Right atrium auricular region (tissue), 2 donors: ENCODE measurements at regions not wholly inside any gene's neighbourhood (a gene's known extent, or its start where the extent isn't known, plus 50 kb on each side); places are given as distances from the start of the nearest gene placed in this dataset.

ENCODE experiments used
- DNase-seq: peaks from one replicate; pipeline ENCODE4 v3.0.0-alpha.2; 2019; ENCODE audit warnings: low spot score
- H3K27ac ChIP-seq, 2 donors: fragments of 200-600 bp; sonication (generic); 1 replicate in 1 of 2; 2 replicates in 1 of 2; pipeline ENCODE4 v1.5.1; 2016 to 2019
- H3K27me3 ChIP-seq, 2 donors: fragments of 200-600 bp; sonication (generic); one replicate each; pipeline versions ENCODE4 v1.5.1 to v1.6.0; 2017 to 2019
- H3K36me3 ChIP-seq: fragments of 200-600 bp; sonication (generic); one replicate; pipeline ENCODE4 v1.5.1; 2016
- H3K4me1 ChIP-seq, 2 donors: fragments of 200-600 bp; sonication (generic); one replicate each; pipeline versions ENCODE4 v1.5.1 to v1.6.0; 2017 to 2019
- H3K4me3 ChIP-seq, 2 donors: fragments of 200-600 bp; sonication (generic); 1 replicate in 1 of 2; 2 replicates in 1 of 2; pipeline ENCODE4 v1.5.1; 2017 to 2019; ENCODE audit warnings: mild to moderate bottlenecking in 1 of 2, moderate library complexity in 1 of 2
- H3K9me3 ChIP-seq, 2 donors: fragments of 200-600 bp; sonication (generic); one replicate each; pipeline ENCODE4 v1.5.1; 2019
- TF ChIP-seq, protein P1 (sequence below), 2 donors: fragments of 200-600 bp; sonication (generic); IDR thresholded peaks; one replicate each; pipeline ENCODE4 v1.5.1; 2019; ENCODE audit warnings: antibody characterized with exemption in 2 of 2

GRCh38 chr13:99800011-99800410 lies 171.6 kb downstream of the ZIC5 start:
- H3K9me3 ChIP-seq = no peaks in the 10 kb centered on the region
- DNase-seq = no peak
- no peak overlapping the region for H3K4me3 ChIP-seq
- no peaks in the 10 kb centered on the region for H3K4me1 ChIP-seq
- TF ChIP-seq, protein P1, sequence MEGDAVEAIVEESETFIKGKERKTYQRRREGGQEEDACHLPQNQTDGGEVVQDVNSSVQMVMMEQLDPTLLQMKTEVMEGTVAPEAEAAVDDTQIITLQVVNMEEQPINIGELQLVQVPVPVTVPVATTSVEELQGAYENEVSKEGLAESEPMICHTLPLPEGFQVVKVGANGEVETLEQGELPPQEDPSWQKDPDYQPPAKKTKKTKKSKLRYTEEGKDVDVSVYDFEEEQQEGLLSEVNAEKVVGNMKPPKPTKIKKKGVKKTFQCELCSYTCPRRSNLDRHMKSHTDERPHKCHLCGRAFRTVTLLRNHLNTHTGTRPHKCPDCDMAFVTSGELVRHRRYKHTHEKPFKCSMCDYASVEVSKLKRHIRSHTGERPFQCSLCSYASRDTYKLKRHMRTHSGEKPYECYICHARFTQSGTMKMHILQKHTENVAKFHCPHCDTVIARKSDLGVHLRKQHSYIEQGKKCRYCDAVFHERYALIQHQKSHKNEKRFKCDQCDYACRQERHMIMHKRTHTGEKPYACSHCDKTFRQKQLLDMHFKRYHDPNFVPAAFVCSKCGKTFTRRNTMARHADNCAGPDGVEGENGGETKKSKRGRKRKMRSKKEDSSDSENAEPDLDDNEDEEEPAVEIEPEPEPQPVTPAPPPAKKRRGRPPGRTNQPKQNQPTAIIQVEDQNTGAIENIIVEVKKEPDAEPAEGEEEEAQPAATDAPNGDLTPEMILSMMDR (IDR thresholded peaks at IDR 0.05) = no peak
- no peak overlapping the region for H3K27ac ChIP-seq
- no peaks in the 10 kb centered on the region for H3K36me3 ChIP-seq
- no peaks in the 10 kb centered on the region for H3K27me3 ChIP-seq

DNA sequence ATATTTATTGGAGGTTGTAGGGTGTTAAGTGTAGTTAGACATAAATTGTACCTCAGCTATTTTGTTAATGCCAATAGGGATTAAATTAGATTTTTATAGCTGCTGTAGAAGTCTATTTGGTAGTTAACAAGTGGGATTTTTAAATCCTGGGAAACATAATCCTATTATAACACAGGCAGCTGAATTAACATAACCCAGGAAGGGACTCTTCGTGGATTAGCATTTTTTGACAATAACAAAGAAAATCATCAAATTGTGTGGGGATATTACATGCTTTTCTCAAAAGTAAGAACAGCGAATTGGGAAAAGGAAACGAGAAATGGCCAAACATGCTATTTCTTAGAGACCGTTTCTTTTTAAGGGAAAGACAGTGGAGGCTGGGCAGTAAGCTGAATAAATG lies 172.8 kb downstream of the ZIC5 start:
- no peaks in the 10 kb centered on the region for H3K36me3 ChIP-seq
- TF ChIP-seq, protein P1 (IDR thresholded peaks at IDR 0.05) = no peak
- H3K4me1 ChIP-seq = no peaks in the 10 kb centered on the region
- H3K27me3 ChIP-seq = no peaks in the 10 kb centered on the region
- H3K27ac ChIP-seq = no peak overlapping the region
- no peak overlapping the region for H3K4me3 ChIP-seq
- H3K9me3 ChIP-seq = no peaks in the 10 kb centered on the region
- no peak for DNase-seq

GRCh38 chr13:99797691-99798090 lies 173.9 kb downstream of the ZIC5 start:
- no peaks in the 10 kb centered on the region for H3K36me3 ChIP-seq
- no peaks in the 10 kb centered on the region for H3K4me1 ChIP-seq
- no peak for DNase-seq
- no peak overlapping the region for H3K4me3 ChIP-seq
- H3K27ac ChIP-seq = no peak overlapping the region
- TF ChIP-seq, protein P1 (IDR thresholded peaks at IDR 0.05) = no peak
- H3K9me3 ChIP-seq = no peaks in the 10 kb centered on the region
- H3K27me3 ChIP-seq = no peaks in the 10 kb centered on the region

DNA sequence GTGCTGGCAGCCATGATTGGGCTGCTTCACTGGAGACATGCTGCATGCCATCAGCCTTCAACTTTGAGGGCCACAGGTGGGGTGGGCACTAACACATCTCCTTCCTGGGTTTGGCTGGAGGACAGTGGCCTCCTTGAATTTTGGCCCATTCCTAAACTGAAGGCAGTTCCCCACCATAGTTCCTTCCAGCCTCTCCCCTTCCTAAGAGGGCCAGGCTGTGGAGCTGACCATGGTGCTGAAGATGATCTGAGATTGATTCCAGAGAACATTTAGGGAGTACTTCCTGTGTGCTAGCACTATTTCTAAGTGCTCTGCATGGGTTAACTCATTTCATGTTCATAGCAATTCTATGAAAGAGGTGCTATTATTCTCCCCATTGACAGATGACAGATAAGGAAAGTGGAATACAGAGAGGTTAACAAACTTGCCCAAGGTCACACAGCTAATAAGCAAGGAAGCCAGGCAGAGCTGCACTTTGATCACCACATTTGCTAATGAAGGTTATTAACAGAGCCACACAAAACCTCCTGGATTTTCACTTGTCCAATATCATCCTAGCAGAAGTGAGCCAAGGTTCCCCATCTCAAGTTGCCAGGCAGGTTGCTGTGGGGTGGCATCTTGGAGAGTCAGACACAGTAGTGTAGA lies 175.3 kb downstream of the ZIC5 start:
- Histone ChIP-seq H3K9me3 (no peaks in the 10 kb centered on the region), H3K4me3 (no peak overlapping the region)
- DNase-seq = no peak

DNA sequence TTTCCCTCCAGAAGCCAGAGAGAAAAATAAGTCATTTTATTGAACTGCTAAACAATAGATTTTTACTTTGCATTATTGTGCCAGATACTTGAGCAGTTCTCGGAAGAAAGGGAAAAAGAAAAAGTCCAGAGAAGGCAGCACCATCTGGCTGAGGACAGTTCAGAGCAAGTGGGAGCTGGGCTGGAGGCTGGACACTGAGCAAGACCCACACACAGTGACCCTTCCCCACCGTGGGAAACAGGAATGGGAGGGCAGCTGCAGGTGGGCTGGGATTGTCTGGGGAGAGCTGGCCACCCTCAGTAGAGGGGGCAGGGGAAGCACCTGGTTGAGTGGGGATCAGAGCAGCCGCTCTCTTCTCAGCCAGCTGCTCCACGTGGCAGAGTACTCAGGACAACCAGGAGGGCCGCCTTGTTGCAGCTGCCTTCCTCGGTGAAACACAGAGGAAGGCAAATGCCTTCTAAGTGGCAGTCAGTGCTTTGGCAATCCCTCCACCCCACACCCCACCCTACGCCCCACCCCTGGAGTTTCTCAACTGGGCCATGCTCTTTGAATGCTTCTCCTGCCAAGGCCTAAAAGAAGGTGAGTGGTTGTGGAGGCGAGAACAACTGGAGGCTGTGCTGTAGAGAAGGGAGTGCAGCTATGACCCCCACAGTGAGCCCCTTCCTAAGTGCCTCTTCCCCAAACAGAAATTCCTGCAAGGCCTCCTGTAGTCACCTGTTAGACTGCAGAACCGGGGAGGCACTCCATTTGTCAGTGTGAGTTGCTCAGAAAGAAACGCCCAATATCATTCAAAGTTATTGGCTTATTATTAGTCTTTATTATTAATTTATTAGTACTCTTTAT lies 179.3 kb downstream of the ZIC5 start:
- TF ChIP-seq, protein P1 (IDR thresholded peaks at IDR 0.05) = no peak
- no peaks in the 10 kb centered on the region for H3K9me3 ChIP-seq
- no peaks in the 10 kb centered on the region for H3K4me1 ChIP-seq
- no peaks in the 10 kb centered on the region for H3K27me3 ChIP-seq
- H3K27ac ChIP-seq = no peak overlapping the region
- H3K36me3 ChIP-seq = no peaks in the 10 kb centered on the region
- DNase-seq = no peak
- H3K4me3 ChIP-seq = no peak overlapping the region

More for the DNA sequence above, 175.3 kb downstream of the ZIC5 start:
- H3K27me3 ChIP-seq = no peaks in the 10 kb centered on the region
- TF ChIP-seq, protein P1 (IDR thresholded peaks at IDR 0.05) = no peak
- no peaks in the 10 kb centered on the region for H3K36me3 ChIP-seq
- no peaks in the 10 kb centered on the region for H3K4me1 ChIP-seq
- no peak overlapping the region for H3K27ac ChIP-seq
